Esophagus muscularis mucosa (tissue), 4 donors: ENCODE measurements at regions not wholly inside any gene's neighbourhood (a gene's known extent, or its start where the extent isn't known, plus 50 kb on each side); places are given as distances from the start of the nearest gene placed in this dataset.

Source experiments
- EP300 ChIP-seq: sonication (generic); formaldehyde crosslinking; IDR thresholded peaks from one replicate; pipeline ENCODE4 v1.6.1; 2017; ENCODE audit warnings: antibody characterized with exemption
- POLR2A ChIP-seq: fragments of 450-650 bp; IDR thresholded peaks from one replicate; pipeline ENCODE4 v1.6.1; 2017; ENCODE audit warnings: antibody characterized with exemption, moderate library complexity, mild to moderate bottlenecking, low read depth
- POLR2AphosphoS5 ChIP-seq, 2 donors: sonication (generic); formaldehyde crosslinking; IDR thresholded peaks; one replicate each; pipeline ENCODE4 v1.6.1; 2017; ENCODE audit warnings: antibody characterized with exemption in 2 of 2
- TF ChIP-seq, protein P1 (sequence below), 3 experiments: fragments of 200-600 bp in 2 of 3; fragments of 450-650 bp in 1 of 3; sonication (generic) in 2 of 3; IDR thresholded peaks; one replicate each; pipeline ENCODE4 v1.5.1; 2017 to 2019; ENCODE audit warnings: antibody characterized with exemption in 3 of 3, mild to moderate bottlenecking in 2 of 3, moderate library complexity in 1 of 3

DNA sequence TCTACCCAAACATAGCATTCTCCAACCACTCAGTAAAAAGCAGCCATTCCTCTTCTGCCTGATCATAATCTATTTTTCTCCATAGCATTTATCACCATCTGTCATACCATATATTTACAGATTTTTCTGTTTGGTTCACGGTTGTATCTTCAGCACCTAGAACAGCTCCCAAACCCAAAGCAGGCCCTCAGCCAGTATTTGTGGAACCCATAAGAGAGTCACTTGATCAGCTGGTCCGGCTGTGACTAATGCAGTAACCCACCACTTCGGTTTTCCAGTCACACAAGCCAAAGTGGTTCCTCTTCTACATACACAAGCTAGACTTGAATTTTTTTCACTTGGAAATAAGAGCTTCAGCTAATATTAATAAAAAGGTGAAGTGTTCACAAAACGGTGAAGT is 511.6 kb upstream of the CELF4 start:
- TF ChIP-seq, protein P1, sequence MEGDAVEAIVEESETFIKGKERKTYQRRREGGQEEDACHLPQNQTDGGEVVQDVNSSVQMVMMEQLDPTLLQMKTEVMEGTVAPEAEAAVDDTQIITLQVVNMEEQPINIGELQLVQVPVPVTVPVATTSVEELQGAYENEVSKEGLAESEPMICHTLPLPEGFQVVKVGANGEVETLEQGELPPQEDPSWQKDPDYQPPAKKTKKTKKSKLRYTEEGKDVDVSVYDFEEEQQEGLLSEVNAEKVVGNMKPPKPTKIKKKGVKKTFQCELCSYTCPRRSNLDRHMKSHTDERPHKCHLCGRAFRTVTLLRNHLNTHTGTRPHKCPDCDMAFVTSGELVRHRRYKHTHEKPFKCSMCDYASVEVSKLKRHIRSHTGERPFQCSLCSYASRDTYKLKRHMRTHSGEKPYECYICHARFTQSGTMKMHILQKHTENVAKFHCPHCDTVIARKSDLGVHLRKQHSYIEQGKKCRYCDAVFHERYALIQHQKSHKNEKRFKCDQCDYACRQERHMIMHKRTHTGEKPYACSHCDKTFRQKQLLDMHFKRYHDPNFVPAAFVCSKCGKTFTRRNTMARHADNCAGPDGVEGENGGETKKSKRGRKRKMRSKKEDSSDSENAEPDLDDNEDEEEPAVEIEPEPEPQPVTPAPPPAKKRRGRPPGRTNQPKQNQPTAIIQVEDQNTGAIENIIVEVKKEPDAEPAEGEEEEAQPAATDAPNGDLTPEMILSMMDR (IDR thresholded peaks at IDR 0.05): no peak
- no peak for TF ChIP-seq POLR2A
- TF ChIP-seq POLR2AphosphoS5 (IDR thresholded peaks at IDR 0.05): no peak
- no peak for TF ChIP-seq EP300
